Natural killer cell (primary cell): ENCODE measurements at regions not wholly inside any gene's neighbourhood (a gene's known extent, or its start where the extent isn't known, plus 50 kb on each side); places are given as distances from the start of the nearest gene placed in this dataset.
"Not testable (repeated sequence)": the region's sequence is repeated elsewhere in the genome, so short reads cannot be mapped to it uniquely, and the experiment has no call there.

Source experiments
- ATAC-seq, 3 donors: fragments of 150-1000 bp in 2 of 3; fragments of 200-7000 bp in 1 of 3; cut with Tn5 transposase; 1 replicate in 1 of 3; 2 replicates in 2 of 3; pipeline ENCODE4 v1.10.0; 2021; ENCODE audit warnings: mild to moderate bottlenecking in 2 of 3, moderate library complexity in 2 of 3
- DNase-seq, 2 donors: peaks; one replicate each; pipeline versions ENCODE4 v3.0.0 to v3.0.0-alpha.2; 2013 to 2021; ENCODE audit warnings: mixed read lengths in 1 of 2
- H3K27ac ChIP-seq: one replicate; pipeline ENCODE4 v1.5.1; 2013; ENCODE audit warnings: mild to moderate bottlenecking, low read length
- H3K27me3 ChIP-seq: one replicate; pipeline ENCODE4 v1.6.1; 2013; ENCODE audit warnings: low read length; ENCODE audit not compliant: control insufficient read depth, insufficient read depth
- H3K36me3 ChIP-seq: one replicate; pipeline ENCODE4 v1.6.1; 2013; ENCODE audit warnings: low read length; ENCODE audit not compliant: control insufficient read depth, insufficient read depth
- H3K4me1 ChIP-seq: one replicate; pipeline ENCODE4 v1.6.1; 2013; ENCODE audit warnings: low read length; ENCODE audit not compliant: control insufficient read depth, insufficient read depth
- H3K4me3 ChIP-seq: one replicate; pipeline ENCODE4 v1.5.1; 2013; ENCODE audit warnings: low read length
- H3K9me3 ChIP-seq: one replicate; pipeline ENCODE4 v1.6.1; 2013; ENCODE audit warnings: low read length; ENCODE audit not compliant: control insufficient read depth, insufficient read depth
- H3K27ac Mint-ChIP-seq, 2 donors: one replicate each; pipeline ENCODE4 v1.8.0; 2022; ENCODE audit warnings: mild to moderate bottlenecking in 2 of 2, mixed read lengths in 2 of 2, moderate library complexity in 1 of 2
- H3K27me3 Mint-ChIP-seq, 2 donors: one replicate each; pipeline ENCODE4 v1.8.0; 2022; ENCODE audit warnings: low read depth in 2 of 2, mixed read lengths in 2 of 2
- H3K36me3 Mint-ChIP-seq: one replicate; pipeline ENCODE4 v1.8.0; 2022; ENCODE audit warnings: mixed read lengths
- H3K4me1 Mint-ChIP-seq, 2 donors: one replicate each; pipeline ENCODE4 v1.8.0; 2022; ENCODE audit warnings: mixed read lengths in 2 of 2
- H3K4me3 Mint-ChIP-seq: one replicate; pipeline ENCODE4 v1.8.0; 2022; ENCODE audit warnings: mild to moderate bottlenecking, moderate library complexity, mixed read lengths
- H3K9me3 Mint-ChIP-seq, 2 donors: one replicate each; pipeline ENCODE4 v1.8.0; 2022; ENCODE audit warnings: mixed read lengths in 2 of 2
- CTCF ChIP-seq: fragments of 200-600 bp; IDR thresholded peaks from one replicate; pipeline ENCODE4 v1.8.0; 2022; ENCODE audit warnings: antibody characterized with exemption
- WGBS: methylation state at CpG from one replicate; pipeline ENCODE4 v1.1.7; 2013; ENCODE audit warnings: missing lambda C conversion rate; ENCODE audit not compliant: insufficient coverage; 5-methylcytosine and 5-hydroxymethylcytosine counted together
- intact Hi-C: fragments of 100-400 bp; cut with micrococcal nuclease; formaldehyde crosslinking; loops from one replicate; pipeline ENCODE4 v1.14.2; 2022

DNA sequence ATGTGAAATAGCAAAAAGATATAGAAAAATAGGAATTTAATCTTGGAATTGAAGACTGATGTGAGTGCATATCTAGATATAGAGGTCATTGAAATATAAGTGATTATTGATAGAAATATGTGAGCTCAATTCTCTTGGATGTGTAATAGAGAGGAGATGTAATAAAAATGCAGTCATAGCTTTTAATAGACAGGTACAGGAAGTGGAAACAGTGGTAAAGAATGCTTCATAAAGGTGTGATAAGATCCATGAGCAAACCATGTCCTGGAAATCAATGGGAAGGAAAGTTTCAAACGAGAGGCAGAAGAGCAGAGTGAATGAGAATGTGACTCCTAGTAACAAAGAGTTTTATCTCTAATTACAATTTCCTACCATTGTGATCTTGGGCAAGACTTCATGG is 634.7 kb upstream of the ZNF804A start:
- no peaks in the 10 kb centered on the region for H3K4me1 ChIP-seq
- no peak for DNase-seq
- H3K4me3 Mint-ChIP-seq, result no peak overlapping the region
- H3K27ac Mint-ChIP-seq, result no peak overlapping the region
- no peak overlapping the region for H3K4me3 ChIP-seq
- TF ChIP-seq CTCF, result no peak
- H3K4me1 Mint-ChIP-seq, result no peaks in the 10 kb centered on the region
- H3K27me3 ChIP-seq, result no peaks in the 10 kb centered on the region
- no peaks in the 10 kb centered on the region for H3K36me3 ChIP-seq
- no peaks in the 10 kb centered on the region for H3K36me3 Mint-ChIP-seq
- no CpG with 5 or more reads among the region's 1 CpG for WGBS
- intact Hi-C loops, result no loop called here
- no peaks in the 10 kb centered on the region for H3K27me3 Mint-ChIP-seq
- H3K9me3 ChIP-seq, result no peaks in the 10 kb centered on the region
- H3K9me3 Mint-ChIP-seq, result peaks cover 10 to 17% of the 10 kb centered on the region in 2 donors
- no peak for ATAC-seq
- no peak overlapping the region for H3K27ac ChIP-seq

GRCh38 chr2:183964565-183964964 is 633.8 kb upstream of the ZNF804A start:
- intact Hi-C loops, result no loop called here
- Histone ChIP-seq H3K4me1 (no peaks in the 10 kb centered on the region), H3K36me3 (no peaks in the 10 kb centered on the region), H3K27ac (no peak overlapping the region), H3K27me3 (no peaks in the 10 kb centered on the region), H3K4me3 (no peak overlapping the region), H3K9me3 (no peaks in the 10 kb centered on the region)
- H3K9me3 Mint-ChIP-seq, result peaks cover 10 to 14% of the 10 kb centered on the region in 2 donors
- H3K4me1 Mint-ChIP-seq, result no peaks in the 10 kb centered on the region
- TF ChIP-seq CTCF, result no peak
- no peaks in the 10 kb centered on the region for H3K27me3 Mint-ChIP-seq
- ATAC-seq (no peak), DNase-seq (no peak)
- H3K36me3 Mint-ChIP-seq, result no peaks in the 10 kb centered on the region
- no peak overlapping the region for H3K27ac Mint-ChIP-seq
- WGBS, result 57% methylated on average over 1 of the region's 1 CpG
- no peak overlapping the region for H3K4me3 Mint-ChIP-seq

GRCh38 chr2:183967756-183968155 is 630.6 kb upstream of the ZNF804A start:
- no peak for TF ChIP-seq CTCF
- 87% methylated on average over 5 of the region's 6 CpGs for WGBS
- Histone ChIP-seq H3K4me3 (no peak overlapping the region), H3K9me3 (no peaks in the 10 kb centered on the region), H3K36me3 (no peaks in the 10 kb centered on the region), H3K27ac (no peak overlapping the region), H3K27me3 (no peaks in the 10 kb centered on the region), H3K4me1 (no peaks in the 10 kb centered on the region)
- DNase-seq (no peak), ATAC-seq (no peak)
- H3K4me3 Mint-ChIP-seq, result no peak overlapping the region
- H3K27ac Mint-ChIP-seq, result no peak overlapping the region
- no peaks in the 10 kb centered on the region for H3K27me3 Mint-ChIP-seq
- intact Hi-C loops, result no loop called here
- H3K36me3 Mint-ChIP-seq, result no peaks in the 10 kb centered on the region
- no peaks in the 10 kb centered on the region for H3K4me1 Mint-ChIP-seq
- peaks cover 10 to 14% of the 10 kb centered on the region in 2 donors for H3K9me3 Mint-ChIP-seq

- H3K4me1 ChIP-seq, H3K36me3 Mint-ChIP-seq, H3K36me3 ChIP-seq, ATAC-seq, H3K4me1 Mint-ChIP-seq, H3K27me3 Mint-ChIP-seq, H3K4me3 ChIP-seq, intact Hi-C loops, H3K27me3 ChIP-seq, H3K9me3 ChIP-seq, DNase-seq, H3K4me3 Mint-ChIP-seq, H3K27ac Mint-ChIP-seq, H3K27ac ChIP-seq: not testable (repeated sequence)
- 92% methylated on average over 8 of the region's 8 CpGs for WGBS
- peaks cover 11 to 24% of the 10 kb centered on the region in 2 donors for H3K9me3 Mint-ChIP-seq
These were observed 622.7 kb upstream of the ZNF804A start for GRCh38 chr2:183975676-183976075.
